RKO (cell line): ENCODE measurements at regions not wholly inside any gene's neighbourhood (a gene's known extent, or its start where the extent isn't known, plus 50 kb on each side); places are given as distances from the start of the nearest gene placed in this dataset.

ENCODE experiments used
- DNase-seq: peaks from one replicate; pipeline ENCODE4 v3.0.0-alpha.2; 2016; ENCODE audit warnings: low spot score

GRCh38 chr1:103250441-103250861 lies 142.1 kb upstream of the COL11A1 start:
- no peak for DNase-seq

GRCh38 chr1:103248417-103249102 lies 140.2 kb upstream of the COL11A1 start:
- DNase-seq: no peak

- DNase-seq: no peak
Measured at GRCh38 chr1:103247517-103247916, 139.2 kb upstream of the COL11A1 start.

GRCh38 chr1:103243481-103243880 lies 135.2 kb upstream of the COL11A1 start:
- DNase-seq: no peak

GRCh38 chr1:103239034-103239433 lies 130.7 kb upstream of the COL11A1 start:
- no peak for DNase-seq

GRCh38 chr1:103230061-103230460 lies 121.7 kb upstream of the COL11A1 start:
- no peak for DNase-seq

- no peak for DNase-seq
Measured at GRCh38 chr1:103220631-103221041, 112.3 kb upstream of the COL11A1 start.

GRCh38 chr1:103218821-103219220 lies 110.5 kb upstream of the COL11A1 start:
- no peak for DNase-seq

- DNase-seq: no peak
Measured at GRCh38 chr1:103218369-103218768, 110.0 kb upstream of the COL11A1 start.

- no peak for DNase-seq
Measured at GRCh38 chr1:103211073-103211472, 102.8 kb upstream of the COL11A1 start.

GRCh38 chr1:103208844-103209243 lies 100.5 kb upstream of the COL11A1 start:
- no peak for DNase-seq

- DNase-seq: no peak
Measured at GRCh38 chr1:103199001-103199400, 90.7 kb upstream of the COL11A1 start.

GRCh38 chr1:103198076-103198475 lies 89.8 kb upstream of the COL11A1 start:
- no peak for DNase-seq

GRCh38 chr1:103197216-103197615 lies 88.9 kb upstream of the COL11A1 start:
- no peak for DNase-seq

- no peak for DNase-seq
Measured at GRCh38 chr1:103194984-103195383, 86.7 kb upstream of the COL11A1 start.

GRCh38 chr1:103194060-103194459 lies 85.7 kb upstream of the COL11A1 start:
- no peak for DNase-seq

GRCh38 chr1:103191327-103191726 lies 83.0 kb upstream of the COL11A1 start:
- DNase-seq: no peak

GRCh38 chr1:103190766-103191165 lies 82.4 kb upstream of the COL11A1 start:
- DNase-seq: no peak

GRCh38 chr1:103187673-103188072 lies 79.4 kb upstream of the COL11A1 start:
- DNase-seq: no peak

GRCh38 chr1:103180660-103181059 lies 72.3 kb upstream of the COL11A1 start:
- no peak for DNase-seq

GRCh38 chr1:103177108-103177775 lies 68.9 kb upstream of the COL11A1 start:
- DNase-seq: no peak

GRCh38 chr1:103171041-103171590 lies 62.8 kb upstream of the COL11A1 start:
- no peak for DNase-seq

- DNase-seq: no peak
Measured at GRCh38 chr1:103170609-103171008, 62.3 kb upstream of the COL11A1 start.

- no peak for DNase-seq
Measured at GRCh38 chr1:103162360-103162759, 54.0 kb upstream of the COL11A1 start.
